ENCODE measurements at regions not wholly inside any gene's neighbourhood (a gene's known extent, or its start where the extent isn't known, plus 50 kb on each side); places are given as distances from the start of the nearest gene placed in this dataset.

DNA sequence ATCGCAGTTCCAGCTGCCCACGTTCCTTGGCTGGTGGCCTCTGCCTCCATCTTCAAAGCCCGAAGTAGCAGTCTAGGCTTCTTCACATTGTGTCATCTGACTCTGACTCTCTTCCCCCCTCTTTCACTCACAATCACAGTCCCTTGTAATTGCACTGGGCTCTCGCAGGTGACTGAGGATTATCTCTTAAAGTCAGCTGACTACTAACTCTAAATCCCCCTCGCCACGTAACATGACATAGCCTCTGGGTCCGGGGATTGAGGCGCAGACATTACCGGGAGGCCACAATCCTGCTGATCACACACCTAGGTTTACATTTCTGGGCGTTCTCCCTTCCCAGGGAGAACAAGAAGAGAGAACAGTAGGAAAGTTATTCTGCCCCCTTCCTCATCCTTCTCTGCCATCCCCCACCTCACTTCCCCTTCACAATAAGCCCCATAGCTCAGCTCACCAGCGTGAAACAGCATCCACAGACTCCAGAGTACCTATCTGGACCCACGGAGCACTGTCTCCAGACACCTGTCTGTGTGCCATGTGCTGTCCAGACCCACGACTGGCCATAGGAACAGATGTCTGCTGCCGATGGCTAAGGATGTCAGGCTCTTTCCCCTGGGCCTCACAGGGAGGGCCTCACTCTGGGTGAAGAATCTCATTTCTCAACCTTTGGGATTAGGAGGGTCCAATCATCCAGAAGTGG is 64.3 kb upstream of the FZD7 start:
- DNase-seq (ENCODE audit: low read depth), result no peak

GRCh38 chr2:201969938-201970785 is 63.5 kb upstream of the FZD7 start:
- no peak for DNase-seq (ENCODE audit: low read depth)

GRCh38 chr2:201970786-201971108 is 62.9 kb upstream of the FZD7 start:
- DNase-seq (ENCODE audit: low read depth), result no peak

DNA sequence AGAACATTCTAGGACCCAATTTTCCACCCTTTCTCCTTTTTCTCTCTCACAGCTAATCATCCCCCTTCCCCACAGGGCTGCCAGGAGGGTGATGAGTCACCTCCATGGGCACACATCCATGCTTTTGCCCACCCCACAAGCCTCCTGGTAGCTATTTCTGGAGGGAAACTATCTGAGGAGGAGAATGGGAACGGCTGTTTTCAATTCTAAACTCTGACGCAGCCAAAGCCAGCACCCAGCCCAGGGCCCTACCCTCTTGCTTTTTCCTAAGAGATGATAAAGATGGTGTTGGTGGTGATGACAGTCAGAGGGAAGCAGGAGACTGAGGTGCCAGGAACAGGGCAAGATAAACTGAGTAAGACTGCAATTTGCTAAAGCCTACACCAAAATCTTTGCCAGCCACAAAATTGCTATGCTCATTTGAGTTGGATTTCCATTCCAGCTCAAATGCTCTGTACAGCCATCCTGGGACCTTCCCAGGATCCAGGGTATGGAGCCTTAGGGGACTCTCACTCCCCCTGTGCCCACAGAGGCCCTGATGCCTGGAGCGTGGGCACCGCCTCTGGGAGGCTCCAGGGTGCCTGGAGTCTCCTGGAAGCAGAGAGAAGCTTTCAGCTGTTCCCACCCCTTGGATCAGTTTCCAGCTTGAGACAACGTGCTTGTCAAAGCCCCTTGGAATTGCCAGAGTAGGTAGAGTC is 62.0 kb upstream of the FZD7 start:
- DNase-seq (ENCODE audit: low read depth), result peak; percentile 69

GRCh38 chr2:201972621-201973255 is 60.9 kb upstream of the FZD7 start:
- no peak for DNase-seq (ENCODE audit: low read depth)

DNA sequence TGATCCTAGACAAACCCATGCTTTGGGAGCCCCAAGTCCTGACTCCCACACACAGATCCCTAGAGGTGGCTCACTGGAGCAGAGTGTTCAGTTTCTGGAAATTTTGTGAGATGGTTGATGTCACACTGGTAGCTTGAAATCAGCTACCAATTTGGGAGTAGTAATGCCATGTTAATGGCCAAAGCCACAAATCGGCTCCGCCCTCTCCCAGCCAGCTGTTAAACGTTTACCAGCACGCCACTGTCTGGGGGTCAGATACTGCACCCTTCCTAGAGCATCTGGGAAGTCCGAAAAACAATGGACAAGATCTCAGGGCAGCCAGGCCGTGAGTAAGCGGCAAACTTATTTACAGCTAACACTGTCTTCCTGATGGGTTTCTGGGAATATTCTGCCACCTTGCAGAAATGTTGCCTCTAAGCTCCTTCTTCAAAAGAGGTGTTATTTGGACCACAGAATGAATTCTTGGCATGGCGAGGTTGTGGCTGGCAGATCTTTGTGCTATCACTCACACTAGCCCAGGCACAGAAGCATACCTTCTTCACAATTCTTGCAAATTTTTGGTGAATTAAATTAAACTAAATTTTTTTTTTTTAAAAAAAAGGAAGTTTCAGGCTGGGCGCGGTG is 60.2 kb upstream of the FZD7 start:
- no peak for DNase-seq (ENCODE audit: low read depth)

- no peak for DNase-seq (ENCODE audit: low read depth)
Observed at GRCh38 chr2:201974171-201975100, 59.2 kb upstream of the FZD7 start.

DNA sequence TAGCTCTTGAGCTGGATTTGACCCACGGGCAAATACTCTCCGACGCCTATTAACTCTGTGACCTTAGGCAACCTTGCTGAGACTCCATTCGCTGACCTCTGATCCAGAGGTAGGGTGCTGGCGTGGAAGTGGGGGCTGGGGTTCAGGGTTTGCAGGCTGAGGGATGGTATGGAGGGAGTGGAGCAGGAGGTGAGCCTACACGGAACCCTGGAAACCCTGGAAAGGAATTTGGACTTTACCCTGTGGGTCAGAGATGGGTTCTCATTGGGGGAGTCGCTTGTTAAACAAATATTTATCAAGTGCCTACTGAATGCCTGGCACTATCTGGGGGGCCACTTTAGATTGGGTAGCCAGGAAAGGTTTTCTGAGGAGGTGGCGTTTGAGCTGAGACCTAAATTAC is 58.2 kb upstream of the FZD7 start:
- DNase-seq (ENCODE audit: low read depth), result no peak

- no peak for DNase-seq (ENCODE audit: low read depth)
Observed at GRCh38 chr2:201975964-201976612, 57.6 kb upstream of the FZD7 start.

GRCh38 chr2:201977651-201978050 is 56.0 kb upstream of the FZD7 start:
- DNase-seq (ENCODE audit: low read depth), result no peak

DNA sequence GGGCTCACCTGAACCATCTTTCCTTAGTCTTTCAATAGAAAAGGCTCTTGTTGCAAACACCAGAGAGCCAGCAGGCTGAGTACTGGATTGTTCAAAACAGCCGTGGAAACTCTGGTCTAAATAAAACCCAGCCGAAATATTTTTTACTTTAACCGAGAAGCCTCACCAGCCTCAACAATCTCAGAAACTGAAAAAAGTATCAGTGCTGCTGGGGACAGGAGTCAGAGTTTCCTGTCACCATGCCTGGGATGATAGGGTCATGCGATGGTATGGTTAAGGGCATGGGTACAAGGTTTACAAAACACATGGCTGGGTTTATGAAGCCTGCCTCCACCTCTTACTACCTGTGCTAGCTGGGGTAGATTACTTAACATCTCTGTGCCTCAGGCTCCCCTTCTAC is 55.3 kb upstream of the FZD7 start:
- no peak for DNase-seq (ENCODE audit: low read depth)

- DNase-seq (ENCODE audit: low read depth), result no peak
Observed at GRCh38 chr2:201978986-201979385, 54.7 kb upstream of the FZD7 start.

- DNase-seq (ENCODE audit: low read depth), result no peak
Observed at GRCh38 chr2:201980389-201980821, 53.2 kb upstream of the FZD7 start.

DNA sequence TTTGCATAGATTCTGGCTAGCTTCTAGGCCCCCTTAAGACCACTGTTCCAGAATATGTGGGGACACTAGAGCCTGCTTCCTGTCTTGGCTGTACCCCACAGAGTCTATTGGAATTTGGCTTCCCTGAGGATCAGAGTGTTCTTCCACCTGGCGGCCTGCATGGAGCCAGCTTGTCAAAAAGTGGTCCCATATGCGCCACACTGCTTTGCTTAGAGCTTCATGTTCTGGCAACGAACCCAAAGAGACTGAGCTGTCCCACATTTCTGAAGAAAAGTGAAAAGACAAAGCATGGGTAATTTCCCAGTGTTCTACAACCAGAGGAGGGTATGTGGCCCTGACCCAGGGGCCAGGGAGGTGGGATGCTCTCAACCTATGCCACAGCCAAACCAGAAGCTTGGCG is 52.7 kb upstream of the FZD7 start:
- DNase-seq (ENCODE audit: low read depth), result no peak

DNA sequence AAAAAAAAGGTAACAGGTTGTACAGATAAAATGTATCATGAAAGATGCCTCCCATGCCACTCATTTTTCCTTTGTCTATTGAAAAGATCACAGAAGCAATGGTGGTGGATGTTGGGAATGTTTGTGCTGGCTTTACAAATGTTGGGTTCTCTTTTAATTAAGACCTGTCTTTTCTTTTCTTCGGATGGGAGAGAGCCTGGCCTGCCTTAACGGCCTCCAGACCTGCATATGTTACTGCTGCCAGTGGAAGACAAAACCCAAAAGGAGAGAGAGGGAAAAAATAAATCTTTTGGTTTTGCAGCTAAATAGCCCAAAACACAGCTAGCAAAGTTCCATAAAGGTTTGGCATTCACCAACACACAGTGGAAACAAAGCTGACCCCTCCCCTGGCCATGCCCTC is 50.5 kb upstream of the FZD7 start:
- DNase-seq (ENCODE audit: low read depth), result no peak

- no peak for DNase-seq (ENCODE audit: low read depth)
Observed at GRCh38 chr2:201983800-201984199, 49.9 kb upstream of the FZD7 start.
